ENCODE measurements at regions not wholly inside any gene's neighbourhood (a gene's known extent, or its start where the extent isn't known, plus 50 kb on each side); places are given as distances from the start of the nearest gene placed in this dataset.
A peak's percentile ranks its signal among the peaks of the same experiment; 100 is the strongest.

GRCh38 chr1:65056234-65056633 is 89.9 kb upstream of the JAK1 start:
- DNase-seq (ENCODE audit: low read depth): no peak
- in situ Hi-C loops (cut with HindIII; ENCODE audit: low pct_unique_long_range_greater_than_20kb, low sequenced_read_pairs): no loop called here

GRCh38 chr1:65056866-65057265 is 90.5 kb upstream of the JAK1 start:
- in situ Hi-C loops (cut with HindIII; ENCODE audit: low pct_unique_long_range_greater_than_20kb, low sequenced_read_pairs): no loop called here
- DNase-seq (ENCODE audit: low read depth): no peak

DNA sequence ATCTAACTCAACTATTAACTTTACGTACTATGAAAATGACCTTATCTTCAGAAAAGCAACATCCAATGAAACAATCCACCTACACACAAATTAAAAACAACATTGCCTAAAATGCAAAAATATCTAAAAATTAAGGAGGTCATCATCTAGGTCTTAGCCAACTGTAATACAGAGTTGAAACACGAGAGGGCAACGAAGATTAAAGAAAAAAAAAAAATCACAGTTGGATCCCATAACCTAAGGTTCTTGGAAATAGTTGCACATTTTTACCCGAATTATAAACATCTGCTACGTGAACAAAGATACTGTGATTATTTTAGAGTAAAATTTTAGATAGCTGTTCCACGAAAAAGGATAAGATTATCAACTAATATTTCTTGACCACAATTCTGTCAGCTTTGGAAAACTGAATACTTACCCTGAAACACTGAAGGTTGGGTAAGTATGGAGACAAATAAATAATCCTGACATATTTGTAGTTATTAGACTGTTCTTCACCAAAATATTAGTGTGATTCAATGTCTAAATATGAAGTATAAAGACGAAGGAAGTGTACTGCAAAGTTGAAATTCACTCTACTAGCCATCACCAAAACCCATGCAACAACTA is 88.0 kb upstream of the AK4 start:
- peak; percentile 31 for DNase-seq (ENCODE audit: low read depth)
- in situ Hi-C loops (cut with HindIII; ENCODE audit: low pct_unique_long_range_greater_than_20kb, low sequenced_read_pairs): loop anchor here (10.0 kb wide), 1 partner anchor 155 kb away; no protein-coding TSS in a partner anchor

DNA sequence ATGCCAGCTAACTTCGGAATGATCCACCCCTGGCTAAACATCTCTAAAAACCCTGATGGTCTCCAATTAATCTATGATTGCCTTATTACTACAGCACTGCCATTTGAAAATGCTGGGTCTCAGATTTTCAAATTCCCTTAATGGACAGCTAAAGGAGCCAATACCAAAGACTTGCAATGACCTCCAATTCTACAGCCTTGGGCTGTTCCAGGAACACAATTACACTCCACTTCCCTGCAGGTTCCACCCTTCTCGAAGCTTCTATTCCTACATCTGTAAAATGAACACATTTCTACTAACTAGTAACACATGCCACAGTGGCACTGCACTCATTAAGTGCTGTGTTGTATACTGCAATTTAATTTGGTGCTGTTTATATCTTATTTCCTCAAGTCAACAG is 85.7 kb upstream of the AK4 start:
- in situ Hi-C loops (cut with HindIII; ENCODE audit: low pct_unique_long_range_greater_than_20kb, low sequenced_read_pairs): loop anchor here (10.0 kb wide), 1 partner anchor 152 kb away; no protein-coding TSS in a partner anchor
- DNase-seq (ENCODE audit: low read depth): no peak

- in situ Hi-C loops (cut with HindIII; ENCODE audit: low pct_unique_long_range_greater_than_20kb, low sequenced_read_pairs): loop anchor here (10.0 kb wide), 1 partner anchor 152 kb away; no protein-coding TSS in a partner anchor
- DNase-seq (ENCODE audit: low read depth): no peak
Measured at GRCh38 chr1:65063025-65063424, 85.0 kb upstream of the AK4 start.

- in situ Hi-C loops (cut with HindIII; ENCODE audit: low pct_unique_long_range_greater_than_20kb, low sequenced_read_pairs): loop anchor here (10.0 kb wide), 1 partner anchor 150 kb away; no protein-coding TSS in a partner anchor
- DNase-seq (ENCODE audit: low read depth): no peak
Measured at GRCh38 chr1:65064981-65065380, 83.0 kb upstream of the AK4 start.

- in situ Hi-C loops (cut with HindIII; ENCODE audit: low pct_unique_long_range_greater_than_20kb, low sequenced_read_pairs): loop anchor here (10.0 kb wide), 1 partner anchor 149 kb away; no protein-coding TSS in a partner anchor
- DNase-seq (ENCODE audit: low read depth): no peak
Measured at GRCh38 chr1:65065524-65066418, 82.2 kb upstream of the AK4 start.

GRCh38 chr1:65066419-65066765 is 81.6 kb upstream of the AK4 start:
- in situ Hi-C loops (cut with HindIII; ENCODE audit: low pct_unique_long_range_greater_than_20kb, low sequenced_read_pairs): loop anchor here (10.0 kb wide), 1 partner anchor 148 kb away; no protein-coding TSS in a partner anchor
- no peak for DNase-seq (ENCODE audit: low read depth)

- in situ Hi-C loops (cut with HindIII; ENCODE audit: low pct_unique_long_range_greater_than_20kb, low sequenced_read_pairs): loop anchor here (10.0 kb wide), 1 partner anchor 148 kb away; no protein-coding TSS in a partner anchor
- peak; percentile 76 for DNase-seq (ENCODE audit: low read depth)
Measured at GRCh38 chr1:65066766-65067490, 81.1 kb upstream of the AK4 start.

- DNase-seq (ENCODE audit: low read depth): peak; percentile 93
Measured at GRCh38 chr1:65067491-65068201, 80.4 kb upstream of the AK4 start.

GRCh38 chr1:65068202-65069010 is 79.6 kb upstream of the AK4 start:
- in situ Hi-C loops (cut with HindIII; ENCODE audit: low pct_unique_long_range_greater_than_20kb, low sequenced_read_pairs): loop anchor here (10.0 kb wide), 1 partner anchor 146 kb away; no protein-coding TSS in a partner anchor
- peak; percentile 27 for DNase-seq (ENCODE audit: low read depth)

More at GRCh38 chr1:65067491-65068201, 80.4 kb upstream of the AK4 start:
- in situ Hi-C loops (cut with HindIII; ENCODE audit: low pct_unique_long_range_greater_than_20kb, low sequenced_read_pairs): loop anchor here (10.0 kb wide), 1 partner anchor 147 kb away; no protein-coding TSS in a partner anchor

DNA sequence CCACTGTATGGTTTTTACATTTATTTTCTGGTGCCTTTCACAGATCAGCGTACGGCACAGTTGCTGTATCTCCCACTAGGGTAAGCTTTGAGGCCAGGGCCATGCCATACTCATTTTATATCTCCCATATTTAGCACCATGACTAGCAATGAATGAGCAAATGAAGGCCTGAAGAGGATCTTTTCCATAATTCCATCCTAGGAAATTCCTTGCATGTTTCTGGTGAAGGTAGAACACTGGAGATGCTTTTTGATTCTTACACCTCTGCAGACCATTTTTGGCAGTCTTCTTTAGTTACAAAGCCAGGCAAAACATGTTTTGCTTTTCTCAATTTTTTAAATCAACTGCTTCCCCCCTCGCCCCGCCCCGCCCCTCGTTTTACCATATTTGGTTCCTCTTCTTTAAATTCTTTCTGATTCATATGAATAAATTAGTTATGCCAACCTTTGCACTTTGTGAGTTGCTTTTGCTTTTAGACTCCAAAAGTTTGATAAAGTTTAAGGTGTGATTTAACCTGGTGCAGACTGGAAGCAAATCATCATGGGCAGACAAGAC is 78.9 kb upstream of the AK4 start:
- in situ Hi-C loops (cut with HindIII; ENCODE audit: low pct_unique_long_range_greater_than_20kb, low sequenced_read_pairs): loop anchor here (10.0 kb wide), 1 partner anchor 146 kb away; no protein-coding TSS in a partner anchor
- no peak for DNase-seq (ENCODE audit: low read depth)

DNA sequence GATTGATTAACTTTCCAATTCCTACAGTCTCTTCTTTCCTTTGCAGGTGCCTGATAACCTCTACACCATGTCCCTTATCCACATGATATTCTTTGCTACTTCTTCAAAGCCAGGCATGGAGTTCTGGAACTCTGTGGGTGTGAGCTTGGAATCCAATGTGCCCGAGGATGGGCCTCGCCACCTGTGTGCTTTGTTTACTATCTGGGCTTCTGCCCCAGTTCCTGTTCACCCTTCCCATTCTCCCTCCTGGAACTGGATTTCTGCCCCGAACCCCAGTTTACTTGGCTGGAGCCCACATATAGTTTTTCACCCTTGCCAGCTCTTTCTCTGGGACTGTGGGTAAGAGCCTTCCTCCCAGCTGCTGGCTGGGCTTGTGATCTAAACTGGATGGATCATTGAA is 75.2 kb upstream of the AK4 start:
- in situ Hi-C loops (cut with HindIII; ENCODE audit: low pct_unique_long_range_greater_than_20kb, low sequenced_read_pairs): no loop called here
- no peak for DNase-seq (ENCODE audit: low read depth)

DNA sequence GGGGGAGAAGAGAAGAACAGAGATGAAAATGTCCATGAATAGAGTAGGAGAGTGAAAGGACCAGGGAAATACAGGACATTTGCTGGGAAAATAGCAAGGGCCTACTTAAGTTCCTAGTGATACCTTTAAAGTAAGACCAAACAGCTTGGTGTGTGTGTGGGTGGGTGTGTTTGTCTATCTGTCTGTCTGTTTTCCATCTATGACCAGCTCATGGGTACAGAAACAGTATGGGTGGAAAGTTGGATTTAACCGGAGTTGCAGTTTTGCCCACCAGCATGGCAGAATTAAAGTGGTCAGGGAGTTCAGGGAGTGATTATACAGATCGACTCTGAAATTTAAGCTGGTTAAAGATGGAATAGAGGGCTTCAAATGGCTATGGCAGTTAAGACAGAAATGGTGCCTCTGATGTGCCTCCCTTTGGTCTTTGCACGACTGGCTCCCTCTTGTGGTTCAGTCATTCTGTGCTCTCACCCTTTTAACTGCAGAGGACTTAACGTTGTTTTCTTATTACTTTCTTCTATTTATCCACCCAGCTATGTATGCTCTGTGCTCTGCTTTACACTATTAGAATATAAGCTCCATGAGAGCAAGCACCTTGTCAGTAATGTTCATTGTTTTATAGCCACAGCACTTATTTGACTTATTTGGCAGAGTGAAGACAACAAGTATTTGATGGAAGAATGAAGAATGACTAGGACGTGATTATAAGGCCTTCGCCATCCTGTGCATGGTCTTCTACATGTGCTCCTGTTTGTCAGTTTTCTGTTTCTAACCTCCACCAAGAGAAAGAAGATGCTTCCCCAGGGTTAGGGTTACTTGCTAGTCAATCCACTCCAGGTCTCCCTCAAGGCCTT is 72.7 kb upstream of the AK4 start:
- peak; percentile 39 for DNase-seq (ENCODE audit: low read depth)
- in situ Hi-C loops (cut with HindIII; ENCODE audit: low pct_unique_long_range_greater_than_20kb, low sequenced_read_pairs): no loop called here

- DNase-seq (ENCODE audit: low read depth): no peak
- in situ Hi-C loops (cut with HindIII; ENCODE audit: low pct_unique_long_range_greater_than_20kb, low sequenced_read_pairs): no loop called here
Measured at GRCh38 chr1:65077369-65077768, 70.6 kb upstream of the AK4 start.

- in situ Hi-C loops (cut with HindIII; ENCODE audit: low pct_unique_long_range_greater_than_20kb, low sequenced_read_pairs): no loop called here
- no peak for DNase-seq (ENCODE audit: low read depth)
Measured at GRCh38 chr1:65079941-65080340, 68.1 kb upstream of the AK4 start.
